Hematopoietic multipotent progenitor cell treated with erythropoietin and hydrocortisone succinate and interleukin-3 and kit ligand, for 17 days (in vitro differentiated cells): ENCODE measurements at regions not wholly inside any gene's neighbourhood (a gene's known extent, or its start where the extent isn't known, plus 50 kb on each side); places are given as distances from the start of the nearest gene placed in this dataset.
"Not testable (repeated sequence)": the region's sequence is repeated elsewhere in the genome, so short reads cannot be mapped to it uniquely, and the experiment has no call there.

Experiments used
- DNase-seq: peaks from one replicate; pipeline ENCODE4 v3.0.0-alpha.2; 2015; ENCODE audit warnings: low spot score

GRCh38 chr21:16420031-16420724 lies 690.4 kb downstream of the USP25 start:
- no peak for DNase-seq

- no peak for DNase-seq
These were observed 691.2 kb downstream of the USP25 start for GRCh38 chr21:16421007-16421406.

- DNase-seq: no peak
These were observed 692.2 kb downstream of the USP25 start for GRCh38 chr21:16421965-16422364.

- DNase-seq: no peak
These were observed 692.9 kb downstream of the USP25 start for GRCh38 chr21:16422702-16423101.

DNA sequence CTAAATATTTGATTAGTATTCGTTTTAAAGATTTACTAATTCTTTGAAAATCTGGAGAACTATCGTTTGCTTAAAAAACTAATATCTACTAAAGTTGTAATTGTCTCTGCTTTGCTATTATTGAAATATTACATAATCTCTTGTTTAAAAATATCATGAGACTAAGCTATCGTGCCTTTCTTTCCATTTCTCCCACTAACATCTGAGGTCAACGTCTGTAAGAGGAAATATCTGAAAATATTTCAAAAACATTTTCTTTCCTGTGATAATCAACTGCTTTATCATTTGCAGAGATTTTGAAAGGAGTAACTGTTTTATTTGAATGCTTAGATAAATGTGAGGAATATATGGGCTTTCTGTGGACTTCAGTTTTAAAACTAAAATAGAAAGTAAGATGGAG lies 694.1 kb downstream of the USP25 start:
- DNase-seq: no peak

DNA sequence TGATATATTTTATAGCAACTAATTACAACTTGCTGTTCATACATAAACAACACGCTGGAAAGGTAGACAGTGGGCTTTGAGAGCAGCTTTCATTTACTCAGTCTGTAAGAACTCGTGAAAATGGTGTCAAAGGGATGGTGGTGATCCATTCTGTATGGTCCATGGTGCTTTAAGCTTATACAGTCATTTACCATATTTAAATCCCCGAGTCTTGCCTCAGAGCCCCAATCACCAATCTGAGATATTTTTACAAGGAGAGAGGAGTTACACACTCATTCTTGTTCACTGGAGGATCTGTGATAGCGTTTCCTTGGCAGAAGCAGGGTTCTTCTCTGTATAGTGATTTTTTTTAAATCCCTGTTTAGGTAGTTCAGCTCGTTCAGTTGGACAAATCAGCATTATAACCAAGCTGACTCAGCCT lies 694.6 kb downstream of the USP25 start:
- no peak for DNase-seq

DNA sequence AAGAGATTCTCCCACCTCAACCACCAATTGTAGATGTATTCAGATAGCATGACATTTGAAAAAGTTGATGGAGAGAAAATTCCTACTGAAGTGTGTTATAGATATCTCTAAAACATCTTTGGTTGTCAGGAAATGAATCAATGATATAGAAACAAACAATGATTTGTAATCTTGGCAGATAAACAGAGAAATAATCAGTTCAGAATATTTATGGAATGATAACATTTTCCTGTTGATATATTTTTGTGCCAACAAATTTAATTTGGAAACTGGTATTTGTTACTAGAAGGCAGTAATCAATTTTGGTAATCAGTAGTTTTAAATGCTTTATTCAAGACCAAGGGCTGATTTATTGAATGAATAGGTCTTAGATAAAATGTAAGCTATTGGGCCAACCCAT lies 695.6 kb downstream of the USP25 start:
- no peak for DNase-seq

GRCh38 chr21:16426936-16427335 lies 697.2 kb downstream of the USP25 start:
- no peak for DNase-seq

DNA sequence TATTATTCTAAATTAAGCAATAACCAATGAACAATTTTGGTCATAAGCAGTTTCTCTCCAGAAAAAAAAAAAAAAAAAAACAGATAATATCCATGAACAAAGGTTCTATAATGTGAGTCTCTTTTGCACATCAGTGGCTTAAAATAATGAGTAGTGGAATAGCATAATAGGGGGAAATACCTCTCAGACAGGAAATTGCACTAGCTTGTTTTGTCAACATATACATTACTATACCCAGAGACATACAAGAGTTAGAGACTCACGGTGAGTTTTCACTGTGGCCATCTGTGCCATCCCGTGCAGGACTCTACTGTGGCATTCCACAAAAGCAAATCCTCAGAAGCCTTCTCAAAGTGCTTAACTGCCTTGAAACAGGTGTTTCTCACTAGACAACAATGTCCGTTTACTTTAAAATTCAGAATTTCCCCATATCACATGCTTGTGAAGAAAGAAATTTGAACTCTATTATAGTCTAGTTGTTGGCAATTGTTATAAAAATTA lies 697.9 kb downstream of the USP25 start:
- no peak for DNase-seq

- DNase-seq: no peak
These were observed 707.8 kb downstream of the USP25 start for GRCh38 chr21:16437586-16437985.

- no peak for DNase-seq
These were observed 709.0 kb downstream of the USP25 start for GRCh38 chr21:16438761-16439160.

GRCh38 chr21:16441789-16442188 lies 712.0 kb downstream of the USP25 start:
- no peak for DNase-seq

GRCh38 chr21:16454399-16454798 lies 724.6 kb downstream of the USP25 start:
- no peak for DNase-seq

DNA sequence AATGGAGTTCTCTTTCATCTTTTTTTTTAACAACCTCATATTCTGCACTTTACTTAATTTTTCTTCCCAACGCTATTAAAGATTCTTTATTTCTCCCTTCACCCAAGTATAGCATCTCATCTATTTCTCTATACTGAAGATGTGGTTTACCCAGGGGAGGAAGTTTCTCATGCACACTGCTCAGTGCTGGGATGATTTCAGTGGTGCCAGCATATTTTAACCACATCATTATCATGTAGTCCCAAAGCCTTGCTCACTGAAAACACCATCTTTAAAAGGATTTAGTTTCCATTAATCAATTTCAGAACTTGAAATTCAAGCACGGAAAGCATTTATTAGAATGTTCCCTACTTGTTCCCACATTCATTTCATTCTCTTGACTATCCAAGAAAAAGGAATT lies 725.7 kb downstream of the USP25 start:
- no peak for DNase-seq

GRCh38 chr21:16455978-16456377 lies 726.2 kb downstream of the USP25 start:
- no peak for DNase-seq

DNA sequence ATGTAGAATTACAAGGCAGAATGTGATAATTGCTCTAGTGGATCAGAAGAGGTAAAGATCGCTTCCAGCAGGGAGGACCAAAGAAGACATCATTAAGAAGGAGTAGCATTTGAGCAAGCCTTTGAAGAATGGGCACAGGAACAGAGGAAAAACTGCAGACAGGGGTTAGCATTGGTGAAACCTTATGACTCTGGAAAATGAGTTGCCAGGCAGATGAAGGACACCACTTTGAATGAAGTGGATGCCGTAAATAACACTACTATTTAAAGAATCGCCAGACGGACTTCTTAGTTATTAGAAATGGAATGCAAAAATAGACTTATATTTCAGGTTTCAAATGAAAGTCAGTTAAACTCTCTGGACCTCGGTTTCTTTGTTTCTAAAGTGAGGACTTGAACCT lies 727.7 kb downstream of the USP25 start:
- DNase-seq: no peak

GRCh38 chr21:16460936-16461335 lies 731.2 kb downstream of the USP25 start:
- DNase-seq: no peak

- not testable (repeated sequence) for DNase-seq
These were observed 734.6 kb downstream of the USP25 start for GRCh38 chr21:16464211-16464889.

GRCh38 chr21:16468184-16468583 lies 738.4 kb downstream of the USP25 start:
- DNase-seq: no peak

- no peak for DNase-seq
These were observed 744.2 kb downstream of the USP25 start for GRCh38 chr21:16473988-16474387.

DNA sequence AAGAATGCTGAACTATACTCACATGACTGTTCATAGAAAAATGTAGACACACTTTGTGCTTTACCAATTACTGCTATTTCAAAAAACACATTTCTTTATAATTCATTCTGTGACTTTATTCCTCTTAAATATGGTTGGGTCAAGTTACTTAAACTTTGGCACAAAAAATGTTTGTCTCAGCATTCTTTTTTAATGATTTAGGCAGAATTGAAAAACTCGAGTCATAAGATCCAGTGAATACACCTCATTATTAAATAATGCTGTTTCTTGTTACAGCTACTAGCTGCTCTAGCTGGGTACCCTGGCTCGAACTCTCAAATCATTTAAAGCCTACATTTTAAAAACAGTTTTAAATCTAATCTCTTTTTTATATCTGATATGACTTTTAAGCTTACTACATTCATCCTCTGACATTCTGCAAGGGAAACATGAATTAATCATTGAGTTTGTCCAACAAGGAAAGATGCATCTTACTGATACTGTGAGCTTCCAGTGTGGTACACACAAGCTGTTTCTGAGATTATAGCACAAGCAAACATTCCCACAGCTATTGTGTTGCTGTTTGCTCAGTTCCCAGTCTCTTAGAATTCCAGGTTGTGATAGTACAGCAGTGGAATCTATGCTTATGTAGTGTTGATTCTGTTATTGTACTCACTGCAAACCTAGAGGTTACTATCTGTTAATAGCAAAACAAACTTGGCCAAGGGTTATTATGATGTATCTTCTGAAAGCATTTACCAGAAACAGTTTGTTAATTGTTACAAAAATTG lies 746.5 kb downstream of the USP25 start:
- no peak for DNase-seq

- no peak for DNase-seq
These were observed 758.3 kb downstream of the USP25 start for GRCh38 chr21:16488042-16488441.

- DNase-seq: no peak
These were observed 762.6 kb downstream of the USP25 start for GRCh38 chr21:16492356-16492755.
